Tibial nerve (tissue), 4 donors: ENCODE measurements at regions not wholly inside any gene's neighbourhood (a gene's known extent, or its start where the extent isn't known, plus 50 kb on each side); places are given as distances from the start of the nearest gene placed in this dataset.

Source experiments
- DNase-seq, 2 donors: peaks; one replicate each; pipeline ENCODE4 v3.0.0-alpha.2; 2019; ENCODE audit warnings: low spot score in 2 of 2
- H3K27ac ChIP-seq, 4 donors: fragments of 200-600 bp; sonication (generic) in 3 of 4; one replicate each; pipeline ENCODE4 v1.5.1; 2017 to 2019; ENCODE audit warnings: mild to moderate bottlenecking in 1 of 4
- H3K27me3 ChIP-seq, 2 donors: fragments of 200-600 bp; sonication (generic) in 1 of 2; one replicate each; pipeline versions ENCODE4 v1.5.1 to v1.6.0; 2017 to 2019
- H3K36me3 ChIP-seq, 3 donors: fragments of 200-600 bp; sonication (generic); one replicate each; pipeline ENCODE4 v1.5.1; 2018 to 2019
- H3K4me1 ChIP-seq, 4 donors: fragments of 200-600 bp; sonication (generic) in 3 of 4; one replicate each; pipeline ENCODE4 v1.5.1; 2017 to 2019
- H3K4me3 ChIP-seq, 4 donors: fragments of 200-600 bp; sonication (generic) in 3 of 4; one replicate each; pipeline ENCODE4 v1.5.1; 2017 to 2019; ENCODE audit warnings: mild to moderate bottlenecking in 1 of 4, moderate library complexity in 1 of 4
- H3K9me3 ChIP-seq, 4 donors: fragments of 200-600 bp; sonication (generic) in 3 of 4; one replicate each; pipeline ENCODE4 v1.5.1; 2017 to 2019
- EP300 ChIP-seq, 2 donors: sonication (generic); formaldehyde crosslinking; IDR thresholded peaks; one replicate each; pipeline ENCODE4 v1.6.1; 2017; ENCODE audit warnings: antibody characterized with exemption in 2 of 2, mild to moderate bottlenecking in 1 of 2
- POLR2A ChIP-seq, 2 donors: fragments of 450-650 bp; IDR thresholded peaks; one replicate each; pipeline ENCODE4 v1.6.1; 2017; ENCODE audit warnings: antibody characterized with exemption in 2 of 2, mild to moderate bottlenecking in 2 of 2, moderate library complexity in 2 of 2
- WGBS, 2 donors: methylation state at CpG; one replicate each; pipeline ENCODE4 v1.1.5; 2018; 5-methylcytosine and 5-hydroxymethylcytosine counted together
- TF ChIP-seq, protein P1 (sequence below), 5 experiments: fragments of 200-600 bp in 3 of 5; fragments of 450-650 bp in 2 of 5; sonication (generic) in 3 of 5; IDR thresholded peaks; one replicate each; pipeline ENCODE4 v1.5.1; 2016 to 2019; ENCODE audit warnings: antibody characterized with exemption in 5 of 5, mild to moderate bottlenecking in 3 of 5, moderate library complexity in 2 of 5

GRCh38 chr5:155935723-155936122, 391.2 kb upstream of the SGCD start:
- no peak for DNase-seq
- Histone ChIP-seq H3K4me3 (no peak overlapping the region), H3K4me1 (no peaks in the 10 kb centered on the region), H3K9me3 (no peaks in the 10 kb centered on the region), H3K27ac (no peak overlapping the region), H3K27me3 (no peaks in the 10 kb centered on the region), H3K36me3 (no peaks in the 10 kb centered on the region)
- WGBS, 2 donors = 79 to 88% methylated on average over 6 of the region's 6 CpGs
- TF ChIP-seq EP300 (IDR thresholded peaks at IDR 0.05) (no peak), POLR2A (IDR thresholded peaks at IDR 0.05) (no peak)
- TF ChIP-seq, protein P1, sequence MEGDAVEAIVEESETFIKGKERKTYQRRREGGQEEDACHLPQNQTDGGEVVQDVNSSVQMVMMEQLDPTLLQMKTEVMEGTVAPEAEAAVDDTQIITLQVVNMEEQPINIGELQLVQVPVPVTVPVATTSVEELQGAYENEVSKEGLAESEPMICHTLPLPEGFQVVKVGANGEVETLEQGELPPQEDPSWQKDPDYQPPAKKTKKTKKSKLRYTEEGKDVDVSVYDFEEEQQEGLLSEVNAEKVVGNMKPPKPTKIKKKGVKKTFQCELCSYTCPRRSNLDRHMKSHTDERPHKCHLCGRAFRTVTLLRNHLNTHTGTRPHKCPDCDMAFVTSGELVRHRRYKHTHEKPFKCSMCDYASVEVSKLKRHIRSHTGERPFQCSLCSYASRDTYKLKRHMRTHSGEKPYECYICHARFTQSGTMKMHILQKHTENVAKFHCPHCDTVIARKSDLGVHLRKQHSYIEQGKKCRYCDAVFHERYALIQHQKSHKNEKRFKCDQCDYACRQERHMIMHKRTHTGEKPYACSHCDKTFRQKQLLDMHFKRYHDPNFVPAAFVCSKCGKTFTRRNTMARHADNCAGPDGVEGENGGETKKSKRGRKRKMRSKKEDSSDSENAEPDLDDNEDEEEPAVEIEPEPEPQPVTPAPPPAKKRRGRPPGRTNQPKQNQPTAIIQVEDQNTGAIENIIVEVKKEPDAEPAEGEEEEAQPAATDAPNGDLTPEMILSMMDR (IDR thresholded peaks at IDR 0.05) = no peak

GRCh38 chr5:155936520-155937406, 390.2 kb upstream of the SGCD start:
- Histone ChIP-seq H3K27me3 (no peaks in the 10 kb centered on the region), H3K36me3 (no peaks in the 10 kb centered on the region), H3K4me3 (no peak overlapping the region), H3K4me1 (no peaks in the 10 kb centered on the region), H3K27ac (no peak overlapping the region), H3K9me3 (no peaks in the 10 kb centered on the region)
- TF ChIP-seq EP300 (IDR thresholded peaks at IDR 0.05) = no peak
- WGBS, 2 donors = 76 to 84% methylated on average over 16 to 19 of the region's 20 CpGs
- no peak for DNase-seq

GRCh38 chr5:155938051-155938450, 388.9 kb upstream of the SGCD start:
- WGBS, 2 donors = 89 to 96% methylated on average over 2 of the region's 2 CpGs
- TF ChIP-seq, protein P1 (IDR thresholded peaks at IDR 0.05) = no peak
- TF ChIP-seq EP300 (IDR thresholded peaks at IDR 0.05) (no peak), POLR2A (IDR thresholded peaks at IDR 0.05) (no peak)

GRCh38 chr5:155941340-155941739, 385.6 kb upstream of the SGCD start:
- DNase-seq = no peak
- Histone ChIP-seq H3K4me1 (no peaks in the 10 kb centered on the region), H3K36me3 (no peaks in the 10 kb centered on the region), H3K27me3 (no peaks in the 10 kb centered on the region), H3K27ac (no peak overlapping the region), H3K9me3 (no peaks in the 10 kb centered on the region), H3K4me3 (no peak overlapping the region)
- TF ChIP-seq EP300 (IDR thresholded peaks at IDR 0.05) = no peak
- TF ChIP-seq, protein P1 (IDR thresholded peaks at IDR 0.05) = no peak
- no peak for TF ChIP-seq POLR2A (IDR thresholded peaks at IDR 0.05)

More at GRCh38 chr5:155938051-155938450, 388.9 kb upstream of the SGCD start:
- Histone ChIP-seq H3K4me1 (no peaks in the 10 kb centered on the region), H3K27me3 (no peaks in the 10 kb centered on the region), H3K27ac (no peak overlapping the region), H3K36me3 (no peaks in the 10 kb centered on the region), H3K9me3 (no peaks in the 10 kb centered on the region), H3K4me3 (no peak overlapping the region)
- DNase-seq = no peak

- no peaks in the 10 kb centered on the region for H3K4me1 ChIP-seq
- H3K27ac ChIP-seq = no peak overlapping the region
- H3K9me3 ChIP-seq = no peaks in the 10 kb centered on the region
- no peak overlapping the region for H3K4me3 ChIP-seq
- H3K36me3 ChIP-seq = no peaks in the 10 kb centered on the region
- peak in 1 of 2 donors; percentile 28 for DNase-seq
- H3K27me3 ChIP-seq = no peaks in the 10 kb centered on the region
- WGBS, 2 donors = 30 to 32% methylated on average over 2 of the region's 2 CpGs
- TF ChIP-seq POLR2A (IDR thresholded peaks at IDR 0.05) (no peak), EP300 (IDR thresholded peaks at IDR 0.05) (no peak)
- TF ChIP-seq, protein P1 (IDR thresholded peaks at IDR 0.05) = peak; percentile 41 to 56 (median 54)
These were observed 383.2 kb upstream of the SGCD start for GRCh38 chr5:155943516-155944407.
